ENCODE measurements at regions not wholly inside any gene's neighbourhood (a gene's known extent, or its start where the extent isn't known, plus 50 kb on each side); places are given as distances from the start of the nearest gene placed in this dataset.

DNA sequence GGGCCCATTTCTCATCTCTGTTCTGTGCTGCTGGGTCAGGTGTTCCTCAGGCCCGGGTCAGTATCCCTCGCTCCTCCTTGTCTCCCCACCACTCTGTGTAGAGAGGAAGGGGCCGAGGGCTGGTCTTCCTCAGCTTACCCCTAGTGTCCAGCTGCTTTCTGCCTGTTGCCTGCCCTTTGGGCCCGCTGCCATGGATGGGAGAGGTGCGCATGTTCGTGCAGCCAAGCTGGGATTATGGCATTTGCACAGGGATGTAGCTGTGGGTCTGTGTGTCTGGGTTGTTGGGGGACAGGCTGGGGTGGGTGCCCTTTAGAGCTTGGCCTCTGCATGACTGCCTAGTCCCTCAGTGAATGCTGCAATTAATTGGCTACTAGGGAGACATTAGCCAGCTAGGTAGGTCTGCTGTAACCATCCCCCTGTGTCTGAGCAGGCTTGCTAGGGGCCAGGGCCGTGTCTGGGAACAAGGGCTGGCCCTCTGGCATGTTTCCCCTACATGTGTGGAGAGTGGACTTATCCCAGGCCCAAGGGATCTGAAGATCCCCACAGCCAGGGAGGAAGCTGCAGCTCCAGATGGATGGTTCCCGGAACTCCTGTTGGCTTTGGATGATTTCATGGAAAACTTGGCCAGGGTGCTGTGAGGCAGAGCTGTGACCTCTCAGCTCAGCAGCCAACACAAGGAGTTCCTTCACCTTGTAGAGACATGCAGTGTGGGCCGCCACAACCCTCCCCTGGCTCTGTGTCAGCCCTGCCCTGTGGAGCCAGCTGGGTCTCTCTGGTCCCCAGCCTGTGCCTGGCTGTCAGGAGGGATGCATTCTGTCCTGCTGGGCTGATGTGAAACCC, 161.9 kb downstream of the MACROH2A1 start:
- H3K4me1 ChIP-seq = peaks cover 30% of the 10 kb centered on the region
- no peaks in the 10 kb centered on the region for H3K27me3 ChIP-seq (ENCODE audit: low read depth)
- DNase-seq = peak; percentile 27
- no peaks in the 10 kb centered on the region for H3K36me3 ChIP-seq
- no peaks in the 10 kb centered on the region for H3K9me3 ChIP-seq (replicated peaks)
- no peak overlapping the region for H3K27ac ChIP-seq (replicated peaks)
- no peak overlapping the region for H3K4me3 ChIP-seq
- intact Hi-C loops (cut with micrococcal nuclease) = no loop called here
- TF ChIP-seq, protein P1, sequence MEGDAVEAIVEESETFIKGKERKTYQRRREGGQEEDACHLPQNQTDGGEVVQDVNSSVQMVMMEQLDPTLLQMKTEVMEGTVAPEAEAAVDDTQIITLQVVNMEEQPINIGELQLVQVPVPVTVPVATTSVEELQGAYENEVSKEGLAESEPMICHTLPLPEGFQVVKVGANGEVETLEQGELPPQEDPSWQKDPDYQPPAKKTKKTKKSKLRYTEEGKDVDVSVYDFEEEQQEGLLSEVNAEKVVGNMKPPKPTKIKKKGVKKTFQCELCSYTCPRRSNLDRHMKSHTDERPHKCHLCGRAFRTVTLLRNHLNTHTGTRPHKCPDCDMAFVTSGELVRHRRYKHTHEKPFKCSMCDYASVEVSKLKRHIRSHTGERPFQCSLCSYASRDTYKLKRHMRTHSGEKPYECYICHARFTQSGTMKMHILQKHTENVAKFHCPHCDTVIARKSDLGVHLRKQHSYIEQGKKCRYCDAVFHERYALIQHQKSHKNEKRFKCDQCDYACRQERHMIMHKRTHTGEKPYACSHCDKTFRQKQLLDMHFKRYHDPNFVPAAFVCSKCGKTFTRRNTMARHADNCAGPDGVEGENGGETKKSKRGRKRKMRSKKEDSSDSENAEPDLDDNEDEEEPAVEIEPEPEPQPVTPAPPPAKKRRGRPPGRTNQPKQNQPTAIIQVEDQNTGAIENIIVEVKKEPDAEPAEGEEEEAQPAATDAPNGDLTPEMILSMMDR (IDR thresholded peaks at IDR 0.05; ENCODE audit: borderline replicate concordance) = no peak

DNA sequence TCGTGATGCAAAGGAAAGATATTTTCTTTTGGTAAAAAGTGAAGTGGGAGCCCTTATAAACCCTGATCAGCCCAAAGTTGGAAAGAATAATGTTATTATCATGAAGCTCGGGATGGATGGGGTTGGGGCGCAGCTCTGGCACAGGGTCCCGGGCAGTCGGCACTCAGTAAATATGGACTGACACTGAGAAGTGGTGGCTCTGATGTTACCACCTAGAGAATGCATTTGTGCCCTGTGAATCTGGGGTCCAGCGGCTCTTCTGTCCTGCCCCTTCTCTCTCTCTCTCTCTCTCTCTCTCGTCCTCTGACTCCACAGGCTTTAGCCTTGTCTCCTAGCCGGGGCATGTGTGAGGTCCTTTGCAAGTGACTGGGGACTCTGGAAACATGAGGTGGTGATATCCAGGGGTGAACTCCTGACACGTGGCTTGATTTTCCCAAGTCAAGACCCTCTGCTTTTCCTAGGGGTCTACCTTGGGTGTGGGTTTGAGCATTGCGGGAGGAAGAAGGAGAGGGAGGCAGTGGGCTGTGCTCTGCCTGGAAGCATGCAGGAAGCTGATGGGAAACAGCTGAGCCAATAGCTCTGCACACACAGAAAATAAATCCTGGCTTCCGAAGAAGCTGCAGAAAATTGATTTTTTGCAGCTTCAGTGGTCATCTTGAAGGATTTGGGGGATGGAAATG, 162.7 kb downstream of the MACROH2A1 start:
- Histone ChIP-seq H3K4me3 (no peak overlapping the region), H3K9me3 (replicated peaks) (no peaks in the 10 kb centered on the region), H3K27ac (replicated peaks) (no peak overlapping the region), H3K4me1 (peaks cover 23% of the 10 kb centered on the region), H3K27me3 (ENCODE audit: low read depth) (no peaks in the 10 kb centered on the region), H3K36me3 (no peaks in the 10 kb centered on the region)
- TF ChIP-seq, protein P1 (IDR thresholded peaks at IDR 0.05; ENCODE audit: borderline replicate concordance) = no peak
- intact Hi-C loops (cut with micrococcal nuclease) = no loop called here
- DNase-seq = no peak

DNA sequence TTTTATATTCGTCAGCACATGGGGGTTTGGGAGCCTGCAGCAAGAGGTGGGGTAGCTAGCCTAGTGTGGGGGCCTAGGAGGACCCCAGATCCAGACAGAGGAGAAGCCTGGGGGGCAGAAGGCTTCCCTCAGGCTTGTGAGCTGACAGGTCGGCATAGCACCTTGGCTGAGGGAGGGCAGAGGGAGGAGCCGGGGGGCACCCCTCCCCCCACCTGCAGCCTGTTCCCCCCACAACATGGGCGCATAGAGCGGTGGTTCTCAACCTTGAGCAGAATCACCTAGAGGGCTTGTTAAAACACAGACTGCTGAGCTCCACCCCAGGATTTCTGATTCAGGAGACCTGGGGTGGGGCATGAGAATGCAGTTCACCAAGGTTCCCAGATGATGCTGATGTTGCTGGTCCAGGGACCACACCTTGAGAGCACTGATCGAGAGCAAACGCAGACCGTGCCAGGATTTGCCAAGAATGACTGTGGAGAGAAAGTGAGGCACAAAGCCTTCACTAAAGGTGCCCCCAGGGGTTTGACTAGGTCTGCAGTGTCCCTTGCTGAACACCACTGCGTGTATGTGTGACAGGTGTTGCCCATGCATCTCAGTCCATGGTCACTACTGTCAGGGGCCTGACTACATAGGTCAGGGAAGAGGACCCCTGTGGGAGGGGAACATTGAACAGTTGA, 163.3 kb downstream of the MACROH2A1 start:
- TF ChIP-seq, protein P1 (IDR thresholded peaks at IDR 0.05; ENCODE audit: borderline replicate concordance) = no peak
- intact Hi-C loops (cut with micrococcal nuclease) = no loop called here
- no peaks in the 10 kb centered on the region for H3K9me3 ChIP-seq (replicated peaks)
- DNase-seq = no peak
- H3K27me3 ChIP-seq (ENCODE audit: low read depth) = no peaks in the 10 kb centered on the region
- peaks cover 26% of the 10 kb centered on the region for H3K4me1 ChIP-seq
- H3K27ac ChIP-seq (replicated peaks) = no peak overlapping the region
- no peak overlapping the region for H3K4me3 ChIP-seq
- H3K36me3 ChIP-seq = no peaks in the 10 kb centered on the region

DNA sequence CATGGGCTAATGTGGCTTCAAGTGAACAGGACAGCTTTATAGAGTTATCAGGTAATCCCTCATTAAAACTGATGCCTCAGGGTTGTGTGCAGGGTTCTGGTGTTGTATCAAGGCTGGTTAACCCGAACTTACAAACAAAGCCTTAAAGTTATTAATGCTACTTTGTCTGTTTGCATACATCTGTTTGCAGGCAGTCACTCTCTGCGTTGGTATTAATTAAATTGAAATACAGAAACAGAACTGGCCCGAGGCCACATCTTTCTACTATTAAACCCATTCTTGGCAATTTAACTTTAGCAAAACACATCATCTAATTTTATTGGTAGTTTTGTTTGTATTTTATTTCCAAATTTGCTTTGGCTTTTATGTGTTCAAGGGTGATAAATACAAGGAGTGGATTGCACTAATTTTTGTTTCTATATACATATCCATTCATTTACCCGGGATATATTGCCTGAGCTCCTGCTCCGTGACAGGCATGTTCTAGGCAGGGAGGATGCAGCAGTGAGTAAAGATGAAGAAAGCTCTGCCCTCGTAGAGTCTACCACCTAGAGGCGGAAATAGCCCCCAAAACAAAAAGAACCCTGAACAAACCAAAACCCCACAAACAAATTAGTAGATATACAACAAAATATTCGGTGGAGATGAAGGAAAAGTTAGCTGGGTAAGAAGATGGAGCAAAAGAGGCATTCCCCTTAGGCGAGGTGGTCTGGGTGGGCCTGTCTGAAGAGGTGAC, 164.2 kb downstream of the MACROH2A1 start:
- no peaks in the 10 kb centered on the region for H3K9me3 ChIP-seq (replicated peaks)
- H3K27me3 ChIP-seq (ENCODE audit: low read depth) = no peaks in the 10 kb centered on the region
- H3K4me1 ChIP-seq = peaks cover 25% of the 10 kb centered on the region
- no peak for DNase-seq
- H3K27ac ChIP-seq (replicated peaks) = no peak overlapping the region
- intact Hi-C loops (cut with micrococcal nuclease) = no loop called here
- H3K4me3 ChIP-seq = no peak overlapping the region
- H3K36me3 ChIP-seq = no peaks in the 10 kb centered on the region
- TF ChIP-seq, protein P1 (IDR thresholded peaks at IDR 0.05; ENCODE audit: borderline replicate concordance) = no peak

DNA sequence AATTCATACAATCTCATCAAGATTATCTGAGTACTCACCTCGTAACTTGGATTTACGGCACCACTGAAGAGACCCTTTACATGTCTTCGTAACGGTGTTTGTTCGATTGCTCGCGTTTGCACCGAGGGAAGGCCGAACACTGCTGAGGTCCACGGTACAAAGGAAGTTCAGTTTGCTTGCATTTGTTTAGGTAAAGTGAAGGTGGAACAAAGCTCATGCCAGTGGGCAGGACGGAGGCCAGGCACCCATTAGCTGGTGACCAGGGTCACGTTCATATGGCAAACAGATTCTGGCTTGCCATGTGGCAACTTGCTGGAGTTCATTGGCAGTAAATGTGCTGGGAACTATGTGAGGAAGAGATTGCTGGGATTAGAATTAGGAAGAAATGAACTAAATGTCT, 164.8 kb downstream of the MACROH2A1 start:
- H3K36me3 ChIP-seq = no peaks in the 10 kb centered on the region
- intact Hi-C loops (cut with micrococcal nuclease) = no loop called here
- H3K9me3 ChIP-seq (replicated peaks) = no peaks in the 10 kb centered on the region
- H3K27ac ChIP-seq (replicated peaks) = no peak overlapping the region
- no peak for DNase-seq
- TF ChIP-seq, protein P1 (IDR thresholded peaks at IDR 0.05; ENCODE audit: borderline replicate concordance) = no peak
- peaks cover 19% of the 10 kb centered on the region for H3K4me1 ChIP-seq
- H3K27me3 ChIP-seq (ENCODE audit: low read depth) = no peaks in the 10 kb centered on the region
- H3K4me3 ChIP-seq = no peak overlapping the region

Data from left ventricle myocardium inferior (tissue), 1 donor.